GM18498 (cell line): ENCODE measurements at regions not wholly inside any gene's neighbourhood (a gene's known extent, or its start where the extent isn't known, plus 50 kb on each side); places are given as distances from the start of the nearest gene placed in this dataset.
"Not testable (repeated sequence)": the region's sequence is repeated elsewhere in the genome, so short reads cannot be mapped to it uniquely, and the experiment has no call there.

Experiments
- ATAC-seq: cut with Tn5 transposase; IDR thresholded peaks from one replicate; pipeline ENCODE4 v1.9.1; 2021; ENCODE audit warnings: mild to moderate bottlenecking, moderate library complexity; ENCODE audit not compliant: unreplicated experiment

GRCh38 chr1:149352205-149352604 lies 122.6 kb upstream of the NBPF19 start:
- ATAC-seq, result not testable (repeated sequence)

GRCh38 chr1:149354579-149354978 lies 120.3 kb upstream of the NBPF19 start:
- not testable (repeated sequence) for ATAC-seq

GRCh38 chr1:149355748-149356147 lies 119.1 kb upstream of the NBPF19 start:
- not testable (repeated sequence) for ATAC-seq

- ATAC-seq, result not testable (repeated sequence)
Measured at GRCh38 chr1:149356152-149356551, 118.7 kb upstream of the NBPF19 start.

GRCh38 chr1:149360351-149360750 lies 114.5 kb upstream of the NBPF19 start:
- not testable (repeated sequence) for ATAC-seq

GRCh38 chr1:149361310-149361709 lies 113.5 kb upstream of the NBPF19 start:
- not testable (repeated sequence) for ATAC-seq

GRCh38 chr1:149364188-149364981 lies 110.5 kb upstream of the NBPF19 start:
- not testable (repeated sequence) for ATAC-seq

GRCh38 chr1:149366402-149366801 lies 108.4 kb upstream of the NBPF19 start:
- not testable (repeated sequence) for ATAC-seq

- ATAC-seq, result not testable (repeated sequence)
Measured at GRCh38 chr1:149367472-149368044, 107.3 kb upstream of the NBPF19 start.

GRCh38 chr1:149368337-149368736 lies 106.5 kb upstream of the NBPF19 start:
- not testable (repeated sequence) for ATAC-seq

GRCh38 chr1:149369081-149369480 lies 105.8 kb upstream of the NBPF19 start:
- ATAC-seq, result not testable (repeated sequence)

GRCh38 chr1:149371955-149372354 lies 102.9 kb upstream of the NBPF19 start:
- not testable (repeated sequence) for ATAC-seq

- not testable (repeated sequence) for ATAC-seq
Measured at GRCh38 chr1:149378462-149378861, 96.4 kb upstream of the NBPF19 start.

GRCh38 chr1:149390173-149390926 lies 84.5 kb upstream of the NBPF19 start:
- not testable (repeated sequence) for ATAC-seq

GRCh38 chr1:149390931-149391330 lies 83.9 kb upstream of the NBPF19 start:
- ATAC-seq, result not testable (repeated sequence)

GRCh38 chr1:149395802-149396201 lies 79.0 kb upstream of the NBPF19 start:
- not testable (repeated sequence) for ATAC-seq

- not testable (repeated sequence) for ATAC-seq
Measured at GRCh38 chr1:149398527-149398926, 76.3 kb upstream of the NBPF19 start.

GRCh38 chr1:149408404-149408803 lies 66.4 kb upstream of the NBPF19 start:
- ATAC-seq, result not testable (repeated sequence)

GRCh38 chr1:149415373-149415772 lies 59.5 kb upstream of the NBPF19 start:
- not testable (repeated sequence) for ATAC-seq

GRCh38 chr1:149418782-149419181 lies 56.1 kb upstream of the NBPF19 start:
- ATAC-seq, result not testable (repeated sequence)

- not testable (repeated sequence) for ATAC-seq
Measured at GRCh38 chr1:149423122-149423521, 51.7 kb upstream of the NBPF19 start.
